ENCODE measurements at regions not wholly inside any gene's neighbourhood (a gene's known extent, or its start where the extent isn't known, plus 50 kb on each side); places are given as distances from the start of the nearest gene placed in this dataset.

DNA sequence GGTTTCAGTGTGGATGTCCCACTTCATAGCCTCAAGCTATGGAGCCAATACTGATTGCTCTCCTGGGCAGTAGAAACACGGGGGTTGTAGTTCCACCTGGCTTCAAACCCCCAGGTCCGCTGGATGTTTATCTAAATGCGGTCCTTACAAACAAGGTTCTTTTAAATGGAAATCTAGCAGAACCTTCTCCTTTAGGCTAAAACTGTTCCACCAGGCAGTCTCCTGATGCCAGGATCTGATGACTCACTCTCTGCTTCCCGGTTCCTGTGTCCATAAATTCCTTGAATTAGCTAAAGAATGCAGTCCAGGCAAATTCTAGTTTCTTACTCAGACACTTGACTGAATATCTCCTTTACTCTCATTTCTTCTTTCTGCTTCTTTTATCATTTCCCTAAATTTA, 108.4 kb upstream of the FAM3C start:
- TF ChIP-seq, protein P1, sequence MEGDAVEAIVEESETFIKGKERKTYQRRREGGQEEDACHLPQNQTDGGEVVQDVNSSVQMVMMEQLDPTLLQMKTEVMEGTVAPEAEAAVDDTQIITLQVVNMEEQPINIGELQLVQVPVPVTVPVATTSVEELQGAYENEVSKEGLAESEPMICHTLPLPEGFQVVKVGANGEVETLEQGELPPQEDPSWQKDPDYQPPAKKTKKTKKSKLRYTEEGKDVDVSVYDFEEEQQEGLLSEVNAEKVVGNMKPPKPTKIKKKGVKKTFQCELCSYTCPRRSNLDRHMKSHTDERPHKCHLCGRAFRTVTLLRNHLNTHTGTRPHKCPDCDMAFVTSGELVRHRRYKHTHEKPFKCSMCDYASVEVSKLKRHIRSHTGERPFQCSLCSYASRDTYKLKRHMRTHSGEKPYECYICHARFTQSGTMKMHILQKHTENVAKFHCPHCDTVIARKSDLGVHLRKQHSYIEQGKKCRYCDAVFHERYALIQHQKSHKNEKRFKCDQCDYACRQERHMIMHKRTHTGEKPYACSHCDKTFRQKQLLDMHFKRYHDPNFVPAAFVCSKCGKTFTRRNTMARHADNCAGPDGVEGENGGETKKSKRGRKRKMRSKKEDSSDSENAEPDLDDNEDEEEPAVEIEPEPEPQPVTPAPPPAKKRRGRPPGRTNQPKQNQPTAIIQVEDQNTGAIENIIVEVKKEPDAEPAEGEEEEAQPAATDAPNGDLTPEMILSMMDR (IDR thresholded peaks at IDR 0.05): no peak
- TF ChIP-seq, protein P2, sequence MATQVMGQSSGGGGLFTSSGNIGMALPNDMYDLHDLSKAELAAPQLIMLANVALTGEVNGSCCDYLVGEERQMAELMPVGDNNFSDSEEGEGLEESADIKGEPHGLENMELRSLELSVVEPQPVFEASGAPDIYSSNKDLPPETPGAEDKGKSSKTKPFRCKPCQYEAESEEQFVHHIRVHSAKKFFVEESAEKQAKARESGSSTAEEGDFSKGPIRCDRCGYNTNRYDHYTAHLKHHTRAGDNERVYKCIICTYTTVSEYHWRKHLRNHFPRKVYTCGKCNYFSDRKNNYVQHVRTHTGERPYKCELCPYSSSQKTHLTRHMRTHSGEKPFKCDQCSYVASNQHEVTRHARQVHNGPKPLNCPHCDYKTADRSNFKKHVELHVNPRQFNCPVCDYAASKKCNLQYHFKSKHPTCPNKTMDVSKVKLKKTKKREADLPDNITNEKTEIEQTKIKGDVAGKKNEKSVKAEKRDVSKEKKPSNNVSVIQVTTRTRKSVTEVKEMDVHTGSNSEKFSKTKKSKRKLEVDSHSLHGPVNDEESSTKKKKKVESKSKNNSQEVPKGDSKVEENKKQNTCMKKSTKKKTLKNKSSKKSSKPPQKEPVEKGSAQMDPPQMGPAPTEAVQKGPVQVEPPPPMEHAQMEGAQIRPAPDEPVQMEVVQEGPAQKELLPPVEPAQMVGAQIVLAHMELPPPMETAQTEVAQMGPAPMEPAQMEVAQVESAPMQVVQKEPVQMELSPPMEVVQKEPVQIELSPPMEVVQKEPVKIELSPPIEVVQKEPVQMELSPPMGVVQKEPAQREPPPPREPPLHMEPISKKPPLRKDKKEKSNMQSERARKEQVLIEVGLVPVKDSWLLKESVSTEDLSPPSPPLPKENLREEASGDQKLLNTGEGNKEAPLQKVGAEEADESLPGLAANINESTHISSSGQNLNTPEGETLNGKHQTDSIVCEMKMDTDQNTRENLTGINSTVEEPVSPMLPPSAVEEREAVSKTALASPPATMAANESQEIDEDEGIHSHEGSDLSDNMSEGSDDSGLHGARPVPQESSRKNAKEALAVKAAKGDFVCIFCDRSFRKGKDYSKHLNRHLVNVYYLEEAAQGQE (IDR thresholded peaks at IDR 0.05): no peak
- no peak for TF ChIP-seq CEBPB (IDR thresholded peaks at IDR 0.05)
